ENCODE measurements at regions not wholly inside any gene's neighbourhood (a gene's known extent, or its start where the extent isn't known, plus 50 kb on each side); places are given as distances from the start of the nearest gene placed in this dataset.

- TF ChIP-seq ZNF462 (CRISPR knock-in tag; IDR thresholded peaks at IDR 0.05) (no peak), NANOG (IDR thresholded peaks at IDR 0.05; ENCODE audit: borderline replicate concordance) (peak; percentile 69)
- H3K4me1 ChIP-seq (ENCODE audit: insufficient read depth): peaks cover 25% of the 10 kb centered on the region
- no peak overlapping the region for H2AFZ ChIP-seq
- H3K36me3 ChIP-seq (ENCODE audit: insufficient read depth): no peaks in the 10 kb centered on the region
- H3F3A ChIP-seq (replicated peaks; ENCODE audit: low read depth): no peaks in the 10 kb centered on the region
- peak overlapping the region; percentile 36; the same call in 1 of the 2 replicates for H3K27ac Mint-ChIP-seq
- DNase-seq (ENCODE audit: low spot score) (peak; percentile 72), ATAC-seq (peak; percentile 85)
- peak overlapping the region; percentile 26; the same call in 1 of the 2 replicates for H3K4me3 ChIP-seq
- no peaks in the 10 kb centered on the region for H3K9me2 ChIP-seq (ENCODE audit: insufficient read depth)
- no peaks in the 10 kb centered on the region for H3K9me3 Mint-ChIP-seq
- peak overlapping the region; percentile 40 for H3K4me2 ChIP-seq
- peak overlapping the region; percentile 26; the same call in 2 of the 3 replicates for H3K4me3 Mint-ChIP-seq
- H3K36me3 Mint-ChIP-seq (ENCODE audit: low read depth): no peaks in the 10 kb centered on the region
- 0 out of 2 replicates have a peak, but pooled peaks cover 5% of the 10 kb centered on the region for H3K27me3 ChIP-seq (ENCODE audit: insufficient read depth)
- peaks cover 17% of the 10 kb centered on the region for H3K27me3 Mint-ChIP-seq (ENCODE audit: insufficient read depth, low read depth, poor library complexity)
- no peaks in the 10 kb centered on the region for H4K20me1 ChIP-seq (replicated peaks; ENCODE audit: insufficient read depth)
- peak overlapping the region; percentile 50; the same call in 1 of the 2 replicates for H3K27ac ChIP-seq (ENCODE audit: low read depth)
- no peaks in the 10 kb centered on the region for H3K79me2 ChIP-seq (replicated peaks; ENCODE audit: insufficient read depth)
- H3K4me1 Mint-ChIP-seq: peaks cover 41% of the 10 kb centered on the region
These were observed 126.7 kb downstream of the FOXD2 start for GRCh38 chr1:47564570-47564969.

GRCh38 chr1:47565092-47565491 lies 127.2 kb downstream of the FOXD2 start:
- H3K4me1 Mint-ChIP-seq: peaks cover 47% of the 10 kb centered on the region
- H3K36me3 Mint-ChIP-seq (ENCODE audit: low read depth): no peaks in the 10 kb centered on the region
- no peak overlapping the region for H3K4me3 Mint-ChIP-seq
- no peaks in the 10 kb centered on the region for H4K20me1 ChIP-seq (replicated peaks; ENCODE audit: insufficient read depth)
- 0 out of 2 replicates have a peak, but pooled peaks cover 5% of the 10 kb centered on the region for H3K27me3 ChIP-seq (ENCODE audit: insufficient read depth)
- ATAC-seq (no peak), DNase-seq (ENCODE audit: low spot score) (no peak)
- H3F3A ChIP-seq (replicated peaks; ENCODE audit: low read depth): no peaks in the 10 kb centered on the region
- peaks cover 28% of the 10 kb centered on the region for H3K4me1 ChIP-seq (ENCODE audit: insufficient read depth)
- peak overlapping the region; percentile 50; the same call in 1 of the 2 replicates for H3K27ac ChIP-seq (ENCODE audit: low read depth)
- no peaks in the 10 kb centered on the region for H3K9me2 ChIP-seq (ENCODE audit: insufficient read depth)
- H3K27ac Mint-ChIP-seq: no peak overlapping the region
- H3K9me3 Mint-ChIP-seq: no peaks in the 10 kb centered on the region
- no peaks in the 10 kb centered on the region for H3K79me2 ChIP-seq (replicated peaks; ENCODE audit: insufficient read depth)
- no peak overlapping the region for H2AFZ ChIP-seq
- H3K4me2 ChIP-seq: peak overlapping the region; percentile 40
- peak overlapping the region; percentile 26; the same call in 1 of the 2 replicates for H3K4me3 ChIP-seq
- peaks cover 22% of the 10 kb centered on the region for H3K27me3 Mint-ChIP-seq (ENCODE audit: insufficient read depth, low read depth, poor library complexity)
- no peaks in the 10 kb centered on the region for H3K36me3 ChIP-seq (ENCODE audit: insufficient read depth)
- TF ChIP-seq CTCF (conservative IDR thresholded peaks at IDR 0.05; ENCODE audit: low read depth in 2 of 2): no peak
- no peak for TF ChIP-seq EZH2phosphoT487 (IDR thresholded peaks at IDR 0.05; ENCODE audit: unreplicated experiment)
- TF ChIP-seq REST (IDR thresholded peaks at IDR 0.05; ENCODE audit: unreplicated experiment): no peak
- no peak for TF ChIP-seq JUNB (IDR thresholded peaks at IDR 0.05; ENCODE audit: unreplicated experiment)
- TF ChIP-seq POLR2AphosphoS5 (IDR thresholded peaks at IDR 0.05; ENCODE audit: low read depth): no peak
- TF ChIP-seq ZNF331 (CRISPR knock-in tag; IDR thresholded peaks at IDR 0.05; ENCODE audit: low read depth): no peak
